Left ventricle myocardium inferior (tissue), 1 donor: ENCODE measurements at regions not wholly inside any gene's neighbourhood (a gene's known extent, or its start where the extent isn't known, plus 50 kb on each side); places are given as distances from the start of the nearest gene placed in this dataset.

ENCODE experiments used
- DNase-seq: peaks from one replicate; pipeline ENCODE4 v3.0.0-alpha.2; 2020
- H3K27ac ChIP-seq: fragments of 200-600 bp; replicated peaks from 2 replicates; pipeline ENCODE4 v1.8.0; 2021
- H3K27me3 ChIP-seq: fragments of 200-600 bp; 2 replicates; pipeline ENCODE4 v1.8.0; 2021; ENCODE audit warnings: low read depth
- H3K36me3 ChIP-seq: fragments of 200-600 bp; 2 replicates; pipeline ENCODE4 v1.8.0; 2021
- H3K4me1 ChIP-seq: fragments of 200-600 bp; 2 replicates; pipeline ENCODE4 v1.8.0; 2021
- H3K4me3 ChIP-seq: fragments of 200-600 bp; 2 replicates; pipeline ENCODE4 v1.8.0; 2021; ENCODE audit warnings: mild to moderate bottlenecking, moderate library complexity
- H3K9me3 ChIP-seq: fragments of 200-600 bp; replicated peaks from 2 replicates; pipeline ENCODE4 v1.8.0; 2021
- CTCF ChIP-seq: fragments of 200-600 bp; IDR thresholded peaks from 2 replicates; pipeline ENCODE4 v1.8.0; 2021; ENCODE audit warnings: antibody characterized with exemption, mild to moderate bottlenecking, borderline replicate concordance
- intact Hi-C: fragments of 100-400 bp; cut with micrococcal nuclease; formaldehyde crosslinking; loops from one replicate; pipeline ENCODE4 v1.11.0; 2022
- donor health status: DM: no; HTN: yes; CAD: no; lungs with severe emphysema.

- intact Hi-C loops: no loop called here
- DNase-seq: no peak
- TF ChIP-seq CTCF: no peak
- H3K27me3 ChIP-seq: peaks cover 19% of the 10 kb centered on the region
- H3K4me1 ChIP-seq: no peaks in the 10 kb centered on the region
- H3K27ac ChIP-seq: no peak overlapping the region
- H3K9me3 ChIP-seq: no peaks in the 10 kb centered on the region
- H3K4me3 ChIP-seq: no peak overlapping the region
- no peaks in the 10 kb centered on the region for H3K36me3 ChIP-seq
These were observed 71.9 kb upstream of the TNKS2 start for GRCh38 chr10:91726355-91726754.

- Histone ChIP-seq H3K9me3 (no peaks in the 10 kb centered on the region), H3K4me3 (no peak overlapping the region), H3K27ac (no peak overlapping the region), H3K27me3 (peaks cover 31% of the 10 kb centered on the region), H3K36me3 (no peaks in the 10 kb centered on the region), H3K4me1 (no peaks in the 10 kb centered on the region)
- no peak for TF ChIP-seq CTCF
- intact Hi-C loops: no loop called here
- no peak for DNase-seq
These were observed 73.3 kb upstream of the TNKS2 start for GRCh38 chr10:91724933-91725332.

- intact Hi-C loops: no loop called here
- no peak for TF ChIP-seq CTCF
- no peaks in the 10 kb centered on the region for H3K36me3 ChIP-seq
- DNase-seq: no peak
- H3K27me3 ChIP-seq: peaks cover 19% of the 10 kb centered on the region
- H3K4me3 ChIP-seq: no peak overlapping the region
- H3K9me3 ChIP-seq: peaks cover 9% of the 10 kb centered on the region
- no peaks in the 10 kb centered on the region for H3K4me1 ChIP-seq
- H3K27ac ChIP-seq: no peak overlapping the region
These were observed 80.7 kb upstream of the PPP1R3C start for GRCh38 chr10:91713461-91714072.

GRCh38 chr10:91711885-91712680, 79.2 kb upstream of the PPP1R3C start:
- intact Hi-C loops: no loop called here
- no peaks in the 10 kb centered on the region for H3K36me3 ChIP-seq
- peaks cover 16% of the 10 kb centered on the region for H3K27me3 ChIP-seq
- H3K27ac ChIP-seq: no peak overlapping the region
- H3K9me3 ChIP-seq: peaks cover 9% of the 10 kb centered on the region
- no peaks in the 10 kb centered on the region for H3K4me1 ChIP-seq
- TF ChIP-seq CTCF: no peak
- no peak for DNase-seq
- no peak overlapping the region for H3K4me3 ChIP-seq

- Histone ChIP-seq H3K27me3 (no peaks in the 10 kb centered on the region), H3K36me3 (no peaks in the 10 kb centered on the region), H3K9me3 (no peaks in the 10 kb centered on the region), H3K27ac (no peak overlapping the region), H3K4me1 (no peaks in the 10 kb centered on the region), H3K4me3 (no peak overlapping the region)
- TF ChIP-seq CTCF: no peak
- no peak for DNase-seq
- intact Hi-C loops: no loop called here
These were observed 76.5 kb upstream of the PPP1R3C start for GRCh38 chr10:91709394-91709798.
